A549 (cell line): ENCODE measurements at regions not wholly inside any gene's neighbourhood (a gene's known extent, or its start where the extent isn't known, plus 50 kb on each side); places are given as distances from the start of the nearest gene placed in this dataset.

Experiments used
- ATAC-seq, 2 experiments: fragments of 200-7000 bp in 1 of 2; fragments of >200 bp in 1 of 2; cut with Nextera tagmentation in 1 of 2; cut with Tn5 transposase in 1 of 2; 3 replicates each; pipeline versions ENCODE4 v1.8.0 to v1.9.1; 2018 to 2020; ENCODE audit warnings: mild to moderate bottlenecking in 1 of 2, moderate library complexity in 1 of 2
- CTCF ChIA-PET: fragments of 300-600 bp; sonication (Branson Sonifier 250); formaldehyde crosslinking; extraction: SDS; loops from one replicate; lab custom pipeline; 2021; ENCODE audit warnings: antibody characterized with exemption, inconsistent platforms; lab: Yijun Ruan, JAX
- POLR2A ChIA-PET: fragments of 350-600 bp; formaldehyde crosslinking; extraction: SDS; loops from one replicate; lab custom pipeline; 2021; ENCODE audit warnings: antibody characterized with exemption, inconsistent platforms; lab: Yijun Ruan, JAX
- DNase-seq, 2 experiments: peaks; one replicate each; pipeline versions ENCODE4 v3.0.0 to v3.0.0-alpha.2; 2011 to 2016; ENCODE audit warnings: low read depth in 1 of 2, low spot score in 1 of 2
- FAIRE-seq: peaks from 2 replicates; lab custom pipeline; 2011; peaks lifted over from hg19 to GRCh38; lab: Jason Lieb, UNC
- H3K27ac ChIP-seq, 2 experiments: fragments of >200 bp; sonication (Bioruptor Twin); formaldehyde crosslinking; 3 replicates each; pipeline ENCODE4 v1.5.1; 2016 to 2017
- H3K4me1 ChIP-seq: fragments of >200 bp; sonication (Bioruptor Twin); formaldehyde crosslinking; 3 replicates; pipeline ENCODE4 v1.6.1; 2016
- H3K4me2 ChIP-seq: fragments of >200 bp; sonication (Bioruptor Twin); formaldehyde crosslinking; 3 replicates; pipeline ENCODE4 v1.6.1; 2016
- H3K4me3 ChIP-seq: fragments of >200 bp; sonication (Bioruptor Twin); formaldehyde crosslinking; 3 replicates; pipeline ENCODE4 v1.5.1; 2016
- H3K9me3 ChIP-seq: fragments of >200 bp; sonication (Bioruptor Twin); formaldehyde crosslinking; 3 replicates; pipeline ENCODE4 v1.6.1; 2016
- ATOH8 ChIP-seq: fragments of 250-450 bp; sonication (Bioruptor Pico); IDR thresholded peaks from 2 replicates; pipeline ENCODE4 v1.5.0; 2020; ENCODE audit warnings: low read depth, mild to moderate bottlenecking, moderate library complexity
- BHLHE40 ChIP-seq: IDR thresholded peaks from 2 replicates; pipeline ENCODE4 v1.6.1; 2012; ENCODE audit warnings: low read depth, low read length, inconsistent platforms
- CEBPB ChIP-seq, 2 experiments: fragments of >200 bp in 1 of 2; sonication (Bioruptor Twin) in 1 of 2; formaldehyde crosslinking in 1 of 2; IDR thresholded peaks; 2 replicates each; pipeline ENCODE4 v1.6.1; 2012 to 2016
- CHD2 ChIP-seq: fragments of 150-350 bp; IDR thresholded peaks from 2 replicates; pipeline ENCODE4 v1.6.1; 2014; ENCODE audit warnings: low read length; ENCODE audit not compliant: partially characterized antibody
- EHMT2 ChIP-seq: fragments of 200-600 bp; sonication (generic); IDR thresholded peaks from 2 replicates; pipeline ENCODE4 v1.6.1; 2016; ENCODE audit warnings: antibody characterized with exemption, low read depth, mild to moderate bottlenecking, moderate library complexity
- EP300 ChIP-seq, 2 experiments: fragments of >200 bp; sonication (Bioruptor Twin); formaldehyde crosslinking; IDR thresholded peaks; 2 replicates in 1 of 2; 3 replicates in 1 of 2; pipeline ENCODE4 v1.6.1; 2016 to 2017
- ESRRA ChIP-seq: fragments of 150-350 bp; IDR thresholded peaks from 2 replicates; pipeline ENCODE4 v1.6.1; 2014; ENCODE audit warnings: mild to moderate bottlenecking, low read length, borderline replicate concordance
- FOSB ChIP-seq: fragments of 250-450 bp; sonication (Bioruptor Pico); IDR thresholded peaks from 2 replicates; pipeline ENCODE4 v1.5.0; 2020; ENCODE audit warnings: mild to moderate bottlenecking, moderate library complexity
- FOSL2 ChIP-seq, 2 experiments: fragments of 450-650 bp in 1 of 2; fragments of >200 bp in 1 of 2; sonication (Bioruptor Twin) in 1 of 2; formaldehyde crosslinking; IDR thresholded peaks; 2 replicates each; pipeline versions ENCODE4 v1.5.0 to v1.6.1; 2016 to 2020; ENCODE audit warnings: mild to moderate bottlenecking in 1 of 2, moderate library complexity in 1 of 2
- HES2 ChIP-seq: fragments of >200 bp; sonication (Bioruptor Twin); formaldehyde crosslinking; IDR thresholded peaks from 2 replicates; pipeline ENCODE4 v1.6.1; 2016
- HEYL ChIP-seq: fragments of 250-450 bp; sonication (Bioruptor Pico); IDR thresholded peaks from 2 replicates; pipeline ENCODE4 v1.8.0; 2021; ENCODE audit warnings: mild to moderate bottlenecking, moderate library complexity
- HMGXB4 ChIP-seq: fragments of 250-450 bp; sonication (Bioruptor Pico); IDR thresholded peaks from 2 replicates; pipeline ENCODE4 v1.5.0; 2021; ENCODE audit warnings: mild to moderate bottlenecking, moderate library complexity, borderline replicate concordance
- JUNB ChIP-seq: fragments of >200 bp; sonication (Bioruptor Twin); formaldehyde crosslinking; IDR thresholded peaks from 2 replicates; pipeline ENCODE4 v1.6.1; 2016
- NFE2L2 ChIP-seq: fragments of 150-350 bp; conservative IDR thresholded peaks from 2 replicates; pipeline ENCODE4 v1.6.1; 2014; ENCODE audit warnings: low read length
- NPAS2 ChIP-seq: fragments of 250-450 bp; sonication (Bioruptor Pico); IDR thresholded peaks from 2 replicates; pipeline ENCODE4 v1.8.0; 2022; ENCODE audit warnings: mild to moderate bottlenecking, moderate library complexity, borderline replicate concordance
- NR3C1 ChIP-seq: fragments of >200 bp; sonication (Bioruptor Twin); formaldehyde crosslinking; IDR thresholded peaks from 3 replicates; pipeline ENCODE4 v1.6.1; 2017
- POLR2A ChIP-seq: IDR thresholded peaks from 2 replicates; pipeline ENCODE4 v1.6.1; 2012; ENCODE audit warnings: mild to moderate bottlenecking, low read length
- RAD21 ChIP-seq, 2 experiments: fragments of >200 bp in 1 of 2; sonication (Bioruptor Twin) in 1 of 2; formaldehyde crosslinking in 1 of 2; IDR thresholded peaks in 1 of 2; conservative IDR thresholded peaks in 1 of 2; 2 replicates in 1 of 2; 3 replicates in 1 of 2; pipeline ENCODE4 v1.6.1; 2012 to 2018; ENCODE audit warnings: inconsistent platforms in 1 of 2
- RCOR1 ChIP-seq: fragments of 150-350 bp; IDR thresholded peaks from 2 replicates; pipeline ENCODE4 v1.6.1; 2014; ENCODE audit warnings: antibody characterized with exemption, low read length, low read depth
- REST ChIP-seq: fragments of 200-600 bp; sonication (generic); IDR thresholded peaks from 2 replicates; pipeline ENCODE4 v1.6.1; 2016; ENCODE audit warnings: antibody characterized with exemption, mild to moderate bottlenecking, moderate library complexity
- ZSCAN20 ChIP-seq: fragments of 250-450 bp; sonication (Bioruptor Pico); IDR thresholded peaks from 2 replicates; pipeline ENCODE4 v1.8.0; 2022; ENCODE audit warnings: mild to moderate bottlenecking, moderate library complexity
- WGBS: methylation state at CpG from one replicate; pipeline ENCODE4 v1.1.6; 2017; ENCODE audit errors: missing lambda C conversion rate; 5-methylcytosine and 5-hydroxymethylcytosine counted together

GRCh38 chr11:23727387-23727786 lies 769.5 kb upstream of the LUZP2 start:
- H3K4me2 ChIP-seq = peak overlapping the region; percentile 16; the same call in 1 of the 3 replicates

GRCh38 chr11:23727794-23728193 lies 769.1 kb upstream of the LUZP2 start:
- peak overlapping the region; percentile 16; the same call in 2 of the 3 replicates for H3K4me2 ChIP-seq
- peak in 1 of 2 experiments; percentile 4 for DNase-seq
- CTCF ChIA-PET = no interaction called here
- no peak overlapping the region for H3K27ac ChIP-seq
- peak; percentile 7 for FAIRE-seq
- H3K4me3 ChIP-seq = no peak overlapping the region
- H3K4me1 ChIP-seq = peaks cover 3% of the 10 kb centered on the region; the same call in 1 of the 3 replicates
- TF ChIP-seq HMGXB4 (CRISPR knock-in tag) (no peak), FOSL2 (IDR thresholded peaks at IDR 0.05) (no peak), FOSL2 (CRISPR knock-in tag; IDR thresholded peaks at IDR 0.05) (peak; percentile 25; the same call in 1 of the 2 replicates)
- POLR2A ChIA-PET = no interaction called here
- no peak for ATAC-seq
- no peaks in the 10 kb centered on the region for H3K9me3 ChIP-seq
- 22% methylated on average over 2 of the region's 2 CpGs for WGBS

More at GRCh38 chr11:23727387-23727786, 769.5 kb upstream of the LUZP2 start:
- Histone ChIP-seq H3K4me3 (no peak overlapping the region), H3K27ac (no peak overlapping the region), H3K9me3 (no peaks in the 10 kb centered on the region), H3K4me1 (peaks cover 3% of the 10 kb centered on the region; the same call in 1 of the 3 replicates)
- TF ChIP-seq HES2 (no peak), CEBPB (IDR thresholded peaks at IDR 0.05) (no peak), ATOH8 (CRISPR knock-in tag) (no peak), RCOR1 (no peak), EP300 (IDR thresholded peaks at IDR 0.05) (no peak), JUNB (no peak)
- FAIRE-seq (no peak), DNase-seq (no peak), ATAC-seq (no peak)
- POLR2A ChIA-PET = no interaction called here
- CTCF ChIA-PET = no interaction called here

- Histone ChIP-seq H3K4me1 (peaks cover 3% of the 10 kb centered on the region; the same call in 1 of the 3 replicates), H3K9me3 (no peaks in the 10 kb centered on the region), H3K4me3 (no peak overlapping the region), H3K4me2 (no peak overlapping the region), H3K27ac (no peak overlapping the region)
- ATAC-seq = no peak
- POLR2A ChIA-PET = no interaction called here
- no peak for TF ChIP-seq NPAS2 (CRISPR knock-in tag)
- TF ChIP-seq BHLHE40 = no peak
- no peak for TF ChIP-seq JUNB
- TF ChIP-seq CHD2 = no peak
- no peak for TF ChIP-seq REST
- no peak for TF ChIP-seq NR3C1
- no peak for TF ChIP-seq POLR2A
- no peak for TF ChIP-seq ESRRA
- TF ChIP-seq RAD21 (conservative IDR thresholded peaks at IDR 0.05 in 1 of 2, IDR thresholded peaks at IDR 0.05 in 1 of 2) = no peak
- no peak for TF ChIP-seq NFE2L2
- TF ChIP-seq HEYL (CRISPR knock-in tag) = no peak
- TF ChIP-seq HES2 = no peak
- TF ChIP-seq ZSCAN20 = no peak
- TF ChIP-seq EHMT2 = no peak
- TF ChIP-seq FOSB (CRISPR knock-in tag) = no peak
- no peak for DNase-seq
- CTCF ChIA-PET = no interaction called here
- no peak for FAIRE-seq
- 27% methylated on average over 1 of the region's 1 CpG for WGBS
Measured at GRCh38 chr11:23729088-23729487, 767.8 kb upstream of the LUZP2 start.
